ENCODE measurements at regions not wholly inside any gene's neighbourhood (a gene's known extent, or its start where the extent isn't known, plus 50 kb on each side); places are given as distances from the start of the nearest gene placed in this dataset.

DNA sequence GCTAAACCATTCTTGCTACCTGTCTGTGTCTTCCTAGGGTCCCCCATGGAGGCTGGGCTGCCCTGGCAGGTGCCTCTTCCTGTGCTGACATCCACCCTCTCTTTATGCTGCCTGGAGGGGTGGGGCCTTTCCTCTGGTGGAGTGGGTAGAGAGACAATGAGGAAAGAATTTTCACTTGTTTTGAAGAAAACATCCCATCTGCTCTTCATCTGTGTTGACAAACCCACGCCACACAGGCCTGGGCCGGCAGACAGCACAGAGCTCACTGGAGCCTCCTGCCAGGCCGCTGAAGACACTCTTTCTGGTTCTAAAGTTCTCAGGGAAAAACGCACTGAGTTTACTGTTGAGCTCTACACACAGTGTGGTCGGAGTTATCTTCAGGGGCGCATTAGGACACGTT lies 328.2 kb downstream of the GLRX3 start:
- H3K9ac ChIP-seq (ENCODE audit: low read length) = no peak overlapping the region
- H3K4me1 ChIP-seq (ENCODE audit: control insufficient read depth, insufficient read depth, low read length) = no peaks in the 10 kb centered on the region; the same call in 1 of the 2 replicates
- no peak overlapping the region for H3K27ac ChIP-seq (ENCODE audit: low read depth, low read length)
- H3K27me3 ChIP-seq (ENCODE audit: control insufficient read depth, insufficient read depth, low read length) = no peaks in the 10 kb centered on the region
- no peaks in the 10 kb centered on the region for H3K36me3 ChIP-seq (ENCODE audit: control insufficient read depth, insufficient read depth, low read length)
- H3K9me3 ChIP-seq (ENCODE audit: control insufficient read depth, insufficient read depth, low read depth, low read length) = peaks cover 16% of the 10 kb centered on the region
- H3K4me3 ChIP-seq (ENCODE audit: low read depth, low read length) = no peak overlapping the region

- Histone ChIP-seq H3K27ac (ENCODE audit: low read depth, low read length) (no peak overlapping the region), H3K36me3 (ENCODE audit: control insufficient read depth, insufficient read depth, low read length) (no peaks in the 10 kb centered on the region), H3K4me3 (ENCODE audit: low read depth, low read length) (no peak overlapping the region), H3K27me3 (ENCODE audit: control insufficient read depth, insufficient read depth, low read length) (no peaks in the 10 kb centered on the region), H3K9me3 (ENCODE audit: control insufficient read depth, insufficient read depth, low read depth, low read length) (peaks cover 17% of the 10 kb centered on the region), H3K9ac (ENCODE audit: low read length) (no peak overlapping the region), H3K4me1 (ENCODE audit: control insufficient read depth, insufficient read depth, low read length) (no peaks in the 10 kb centered on the region)
Observed at GRCh38 chr10:130466271-130466997, 330.2 kb downstream of the GLRX3 start.

DNA sequence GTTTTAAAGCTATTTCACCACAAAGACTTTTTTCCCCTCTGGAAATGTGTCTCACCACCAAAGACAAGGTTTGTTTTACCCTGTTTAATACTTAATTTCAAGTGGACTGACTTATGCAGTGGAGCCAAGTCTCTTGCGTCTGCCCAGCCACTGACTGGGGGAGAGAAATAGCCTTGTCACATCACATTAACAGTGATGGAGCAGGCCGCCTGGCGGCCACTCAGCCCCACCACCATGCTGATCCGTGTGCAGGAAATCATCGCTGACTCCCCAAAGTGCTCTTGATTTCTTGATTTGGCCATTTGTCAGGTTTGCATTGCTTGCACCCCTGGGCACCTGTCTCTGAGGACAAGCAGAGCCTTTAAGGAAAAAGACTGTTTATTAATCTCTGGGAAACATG lies 334.1 kb downstream of the GLRX3 start:
- Histone ChIP-seq H3K27ac (ENCODE audit: low read depth, low read length) (no peak overlapping the region), H3K4me1 (ENCODE audit: control insufficient read depth, insufficient read depth, low read length) (no peaks in the 10 kb centered on the region), H3K9me3 (ENCODE audit: control insufficient read depth, insufficient read depth, low read depth, low read length) (peaks cover 17% of the 10 kb centered on the region), H3K36me3 (ENCODE audit: control insufficient read depth, insufficient read depth, low read length) (no peaks in the 10 kb centered on the region), H3K4me3 (ENCODE audit: low read depth, low read length) (no peak overlapping the region), H3K27me3 (ENCODE audit: control insufficient read depth, insufficient read depth, low read length) (no peaks in the 10 kb centered on the region), H3K9ac (ENCODE audit: low read length) (no peak overlapping the region)

GRCh38 chr10:130470973-130471372 lies 334.8 kb downstream of the GLRX3 start:
- no peaks in the 10 kb centered on the region for H3K4me1 ChIP-seq (ENCODE audit: control insufficient read depth, insufficient read depth, low read length)
- no peaks in the 10 kb centered on the region for H3K36me3 ChIP-seq (ENCODE audit: control insufficient read depth, insufficient read depth, low read length)
- H3K9me3 ChIP-seq (ENCODE audit: control insufficient read depth, insufficient read depth, low read depth, low read length) = peaks cover 17% of the 10 kb centered on the region
- no peaks in the 10 kb centered on the region for H3K27me3 ChIP-seq (ENCODE audit: control insufficient read depth, insufficient read depth, low read length)
- no peak overlapping the region for H3K9ac ChIP-seq (ENCODE audit: low read length)
- H3K27ac ChIP-seq (ENCODE audit: low read depth, low read length) = no peak overlapping the region
- no peak overlapping the region for H3K4me3 ChIP-seq (ENCODE audit: low read depth, low read length)

DNA sequence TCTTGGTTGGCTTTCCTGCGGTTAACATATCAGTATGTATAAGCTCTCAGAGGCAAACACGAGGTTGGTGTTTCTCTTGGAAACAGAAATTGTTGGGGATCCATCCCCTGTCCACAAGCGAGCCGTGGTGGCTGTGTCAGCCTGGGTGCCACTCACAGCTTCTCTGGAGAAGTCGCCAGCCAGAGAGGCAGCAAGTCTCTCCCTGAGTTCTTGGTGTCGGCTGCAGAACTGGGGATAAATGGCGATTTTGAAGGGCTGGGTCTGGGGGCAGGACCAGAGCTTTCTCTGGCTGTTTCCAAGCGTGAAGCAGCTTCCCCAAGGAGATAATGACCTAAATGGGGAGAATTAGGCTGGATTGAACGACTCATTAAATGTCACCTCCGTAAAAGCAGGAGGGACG lies 335.3 kb downstream of the GLRX3 start:
- no peaks in the 10 kb centered on the region for H3K36me3 ChIP-seq (ENCODE audit: control insufficient read depth, insufficient read depth, low read length)
- no peak overlapping the region for H3K27ac ChIP-seq (ENCODE audit: low read depth, low read length)
- H3K9me3 ChIP-seq (ENCODE audit: control insufficient read depth, insufficient read depth, low read depth, low read length) = peaks cover 17% of the 10 kb centered on the region
- no peaks in the 10 kb centered on the region for H3K4me1 ChIP-seq (ENCODE audit: control insufficient read depth, insufficient read depth, low read length)
- no peaks in the 10 kb centered on the region for H3K27me3 ChIP-seq (ENCODE audit: control insufficient read depth, insufficient read depth, low read length)
- H3K4me3 ChIP-seq (ENCODE audit: low read depth, low read length) = no peak overlapping the region
- H3K9ac ChIP-seq (ENCODE audit: low read length) = no peak overlapping the region

GRCh38 chr10:130472236-130472635 lies 336.0 kb downstream of the GLRX3 start:
- no peaks in the 10 kb centered on the region for H3K4me1 ChIP-seq (ENCODE audit: control insufficient read depth, insufficient read depth, low read length)
- no peak overlapping the region for H3K4me3 ChIP-seq (ENCODE audit: low read depth, low read length)
- no peaks in the 10 kb centered on the region for H3K36me3 ChIP-seq (ENCODE audit: control insufficient read depth, insufficient read depth, low read length)
- no peak overlapping the region for H3K27ac ChIP-seq (ENCODE audit: low read depth, low read length)
- no peaks in the 10 kb centered on the region for H3K27me3 ChIP-seq (ENCODE audit: control insufficient read depth, insufficient read depth, low read length)
- no peak overlapping the region for H3K9ac ChIP-seq (ENCODE audit: low read length)
- H3K9me3 ChIP-seq (ENCODE audit: control insufficient read depth, insufficient read depth, low read depth, low read length) = peaks cover 11% of the 10 kb centered on the region

DNA sequence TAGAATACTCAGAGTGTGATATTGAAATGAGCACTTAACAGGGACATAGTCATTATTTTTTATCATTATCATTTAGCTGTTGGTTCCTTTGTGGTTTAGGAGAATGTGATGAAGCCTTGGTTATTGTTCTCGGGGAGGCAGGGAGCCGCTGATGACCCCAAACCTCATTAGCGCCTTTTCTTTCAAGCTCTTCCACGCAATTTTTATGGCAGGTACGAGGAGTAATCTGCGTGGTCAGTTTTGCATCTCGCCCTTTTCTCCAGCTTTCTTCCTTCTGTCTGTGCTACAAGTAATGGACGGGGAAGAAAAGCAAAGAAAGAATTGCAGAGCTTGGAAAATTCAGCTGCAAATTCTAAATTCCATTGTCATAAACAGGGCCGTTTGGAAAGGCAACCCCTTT lies 338.4 kb downstream of the GLRX3 start:
- Histone ChIP-seq H3K27ac (ENCODE audit: low read depth, low read length) (no peak overlapping the region), H3K36me3 (ENCODE audit: control insufficient read depth, insufficient read depth, low read length) (no peaks in the 10 kb centered on the region), H3K9ac (ENCODE audit: low read length) (no peak overlapping the region), H3K4me3 (ENCODE audit: low read depth, low read length) (no peak overlapping the region), H3K9me3 (ENCODE audit: control insufficient read depth, insufficient read depth, low read depth, low read length) (no peaks in the 10 kb centered on the region), H3K4me1 (ENCODE audit: control insufficient read depth, insufficient read depth, low read length) (no peaks in the 10 kb centered on the region), H3K27me3 (ENCODE audit: control insufficient read depth, insufficient read depth, low read length) (no peaks in the 10 kb centered on the region)

DNA sequence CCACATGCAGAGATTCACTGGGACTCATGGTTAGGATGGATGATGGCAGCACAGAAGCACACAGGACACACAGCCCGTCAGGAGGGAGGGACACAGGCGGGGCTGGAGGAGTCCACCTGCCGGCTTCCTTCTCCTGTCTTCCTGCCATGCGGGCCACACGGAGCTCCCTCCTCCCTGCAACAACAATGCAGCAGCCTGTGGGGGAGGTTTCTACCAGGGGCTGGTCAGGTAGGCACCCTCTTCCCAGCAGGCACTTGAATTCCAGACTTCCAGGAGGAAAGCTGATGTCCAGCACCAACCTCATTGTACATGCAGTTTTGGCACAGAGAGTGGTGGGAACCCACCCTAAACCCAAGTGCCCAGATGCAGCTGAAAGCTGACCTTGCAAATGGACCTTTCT lies 341.2 kb downstream of the GLRX3 start:
- Histone ChIP-seq H3K4me3 (ENCODE audit: low read depth, low read length) (no peak overlapping the region), H3K36me3 (ENCODE audit: control insufficient read depth, insufficient read depth, low read length) (no peaks in the 10 kb centered on the region), H3K9me3 (ENCODE audit: control insufficient read depth, insufficient read depth, low read depth, low read length) (no peaks in the 10 kb centered on the region), H3K4me1 (ENCODE audit: control insufficient read depth, insufficient read depth, low read length) (no peaks in the 10 kb centered on the region), H3K9ac (ENCODE audit: low read length) (no peak overlapping the region), H3K27ac (ENCODE audit: low read depth, low read length) (no peak overlapping the region), H3K27me3 (ENCODE audit: control insufficient read depth, insufficient read depth, low read length) (no peaks in the 10 kb centered on the region)

- Histone ChIP-seq H3K4me3 (ENCODE audit: low read depth, low read length) (no peak overlapping the region), H3K4me1 (ENCODE audit: control insufficient read depth, insufficient read depth, low read length) (no peaks in the 10 kb centered on the region), H3K27ac (ENCODE audit: low read depth, low read length) (no peak overlapping the region), H3K36me3 (ENCODE audit: control insufficient read depth, insufficient read depth, low read length) (no peaks in the 10 kb centered on the region), H3K9me3 (ENCODE audit: control insufficient read depth, insufficient read depth, low read depth, low read length) (no peaks in the 10 kb centered on the region), H3K27me3 (ENCODE audit: control insufficient read depth, insufficient read depth, low read length) (no peaks in the 10 kb centered on the region), H3K9ac (ENCODE audit: low read length) (no peak overlapping the region)
Observed at GRCh38 chr10:130479146-130479545, 343.0 kb downstream of the GLRX3 start.

GRCh38 chr10:130479926-130480325 lies 343.7 kb downstream of the GLRX3 start:
- Histone ChIP-seq H3K9me3 (ENCODE audit: control insufficient read depth, insufficient read depth, low read depth, low read length) (no peaks in the 10 kb centered on the region), H3K27me3 (ENCODE audit: control insufficient read depth, insufficient read depth, low read length) (no peaks in the 10 kb centered on the region), H3K4me1 (ENCODE audit: control insufficient read depth, insufficient read depth, low read length) (no peaks in the 10 kb centered on the region), H3K27ac (ENCODE audit: low read depth, low read length) (no peak overlapping the region), H3K4me3 (ENCODE audit: low read depth, low read length) (no peak overlapping the region), H3K9ac (ENCODE audit: low read length) (no peak overlapping the region), H3K36me3 (ENCODE audit: control insufficient read depth, insufficient read depth, low read length) (no peaks in the 10 kb centered on the region)

DNA sequence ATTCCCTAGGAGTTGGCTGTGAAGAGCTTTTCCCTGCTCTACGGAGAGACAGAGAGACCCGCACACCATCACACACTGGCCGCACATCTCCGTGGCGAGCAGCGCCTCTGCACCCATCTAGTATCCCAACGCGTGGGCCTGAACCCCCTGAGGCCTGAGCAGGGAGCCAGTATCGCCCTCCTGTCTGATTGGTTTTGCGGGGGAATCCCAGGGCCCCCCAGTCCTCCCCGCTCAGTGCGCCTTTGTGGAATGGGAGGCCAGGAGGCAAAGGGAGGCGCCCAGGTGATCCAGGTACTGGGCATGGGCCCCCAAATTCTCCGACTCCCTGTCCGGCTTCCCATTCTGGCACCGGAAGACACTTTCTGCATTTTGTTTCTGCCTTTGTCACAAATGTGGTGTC lies 344.3 kb downstream of the GLRX3 start:
- H3K9ac ChIP-seq (ENCODE audit: low read length) = no peak overlapping the region
- H3K4me1 ChIP-seq (ENCODE audit: control insufficient read depth, insufficient read depth, low read length) = no peaks in the 10 kb centered on the region
- H3K27me3 ChIP-seq (ENCODE audit: control insufficient read depth, insufficient read depth, low read length) = no peaks in the 10 kb centered on the region
- H3K27ac ChIP-seq (ENCODE audit: low read depth, low read length) = no peak overlapping the region
- no peaks in the 10 kb centered on the region for H3K9me3 ChIP-seq (ENCODE audit: control insufficient read depth, insufficient read depth, low read depth, low read length)
- no peak overlapping the region for H3K4me3 ChIP-seq (ENCODE audit: low read depth, low read length)
- no peaks in the 10 kb centered on the region for H3K36me3 ChIP-seq (ENCODE audit: control insufficient read depth, insufficient read depth, low read length)
